Kidney epithelial cell (primary cell): ENCODE measurements at regions not wholly inside any gene's neighbourhood (a gene's known extent, or its start where the extent isn't known, plus 50 kb on each side); places are given as distances from the start of the nearest gene placed in this dataset.
"Not testable (repeated sequence)": the region's sequence is repeated elsewhere in the genome, so short reads cannot be mapped to it uniquely, and the experiment has no call there.

ENCODE experiments used
- DNase-seq: peaks from one replicate; pipeline ENCODE4 v3.0.0-alpha.2; 2010; ENCODE audit warnings: low read depth
- H3K27me3 ChIP-seq: 2 replicates; pipeline ENCODE4 v1.6.0; 2011; ENCODE audit warnings: low read length; ENCODE audit not compliant: control insufficient read depth, insufficient read depth
- H3K36me3 ChIP-seq: 2 replicates; pipeline ENCODE4 v1.5.1; 2011; ENCODE audit warnings: low read length; ENCODE audit not compliant: control insufficient read depth, insufficient read depth
- H3K4me3 ChIP-seq: 2 replicates; pipeline ENCODE4 v1.5.1; 2011; ENCODE audit warnings: low read depth, mild to moderate bottlenecking, control low read depth, low read length

- H3K27me3 ChIP-seq, DNase-seq, H3K36me3 ChIP-seq, H3K4me3 ChIP-seq: not testable (repeated sequence)
These were observed 1957.8 kb downstream of the FOXD4L5 start for GRCh38 chr9:63327211-63327610.

GRCh38 chr9:63326665-63327064 is 1958.3 kb downstream of the FOXD4L5 start:
- not testable (repeated sequence) for DNase-seq, H3K4me3 ChIP-seq, H3K36me3 ChIP-seq, H3K27me3 ChIP-seq

- H3K4me3 ChIP-seq, DNase-seq, H3K36me3 ChIP-seq, H3K27me3 ChIP-seq: not testable (repeated sequence)
These were observed 1959.3 kb downstream of the FOXD4L5 start for GRCh38 chr9:63325696-63326095.

- DNase-seq, H3K4me3 ChIP-seq, H3K36me3 ChIP-seq, H3K27me3 ChIP-seq: not testable (repeated sequence)
These were observed 1966.9 kb downstream of the FOXD4L5 start for GRCh38 chr9:63318093-63318492.

- not testable (repeated sequence) for DNase-seq, H3K36me3 ChIP-seq, H3K27me3 ChIP-seq, H3K4me3 ChIP-seq
These were observed 1969.6 kb downstream of the FOXD4L5 start for GRCh38 chr9:63315387-63315786.

GRCh38 chr9:63296848-63297247 is 1988.2 kb downstream of the FOXD4L5 start:
- not testable (repeated sequence) for H3K4me3 ChIP-seq, H3K27me3 ChIP-seq, DNase-seq, H3K36me3 ChIP-seq

GRCh38 chr9:63296366-63296765 is 1988.6 kb downstream of the FOXD4L5 start:
- H3K27me3 ChIP-seq, H3K36me3 ChIP-seq, H3K4me3 ChIP-seq, DNase-seq: not testable (repeated sequence)

GRCh38 chr9:63289971-63290370 is 1995.0 kb downstream of the FOXD4L5 start:
- not testable (repeated sequence) for H3K4me3 ChIP-seq, H3K27me3 ChIP-seq, DNase-seq, H3K36me3 ChIP-seq
